Duodenal mucosa (tissue), 2 donors: ENCODE measurements at regions not wholly inside any gene's neighbourhood (a gene's known extent, or its start where the extent isn't known, plus 50 kb on each side); places are given as distances from the start of the nearest gene placed in this dataset.

Experiments used
- H3K27ac ChIP-seq: one replicate; pipeline ENCODE4 v1.7.0; 2013; ENCODE audit warnings: low read depth, low read length
- H3K27me3 ChIP-seq, 2 donors: one replicate each; pipeline ENCODE4 v1.7.0; 2013; ENCODE audit warnings: low read length in 2 of 2, control low read depth in 1 of 2; ENCODE audit not compliant: insufficient read depth in 2 of 2, control insufficient read depth in 1 of 2
- H3K36me3 ChIP-seq, 2 donors: one replicate each; pipeline ENCODE4 v1.7.0; 2013; ENCODE audit warnings: low read length in 2 of 2, control low read depth in 1 of 2; ENCODE audit not compliant: insufficient read depth in 2 of 2, control insufficient read depth in 1 of 2
- H3K4me1 ChIP-seq, 2 donors: one replicate each; pipeline ENCODE4 v1.7.0; 2013; ENCODE audit warnings: low read length in 2 of 2, control low read depth in 1 of 2; ENCODE audit not compliant: insufficient read depth in 2 of 2, control insufficient read depth in 1 of 2
- H3K4me3 ChIP-seq, 2 donors: one replicate each; pipeline ENCODE4 v1.7.0; 2013; ENCODE audit warnings: low read length in 2 of 2, low read depth in 1 of 2
- H3K9ac ChIP-seq, 2 donors: one replicate each; pipeline ENCODE4 v1.7.0; 2013; ENCODE audit warnings: low read length in 2 of 2, low read depth in 1 of 2
- H3K9me3 ChIP-seq, 2 donors: one replicate each; pipeline ENCODE4 v1.7.0; 2013; ENCODE audit warnings: low read length in 2 of 2, control low read depth in 1 of 2; ENCODE audit not compliant: control insufficient read depth in 1 of 2

DNA sequence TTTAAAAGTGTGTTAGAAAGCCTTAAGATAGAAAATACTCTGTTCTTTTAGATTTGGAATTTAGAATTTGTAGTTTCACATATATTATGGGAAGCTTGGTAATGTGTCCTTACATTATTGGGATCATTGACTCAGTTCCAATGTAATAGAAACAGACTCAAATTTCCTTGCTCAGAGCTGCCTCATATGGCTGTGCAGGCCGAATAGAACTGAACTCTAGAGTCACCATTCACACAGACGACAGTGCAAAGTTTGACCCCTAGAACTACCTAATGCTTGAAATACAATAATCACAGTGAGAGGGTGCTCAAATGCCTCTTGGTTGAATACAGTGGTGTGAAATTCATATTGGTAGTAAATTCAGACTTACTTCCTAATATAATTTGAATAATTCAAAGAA lies 482.7 kb upstream of the CITED2 start:
- no peaks in the 10 kb centered on the region for H3K27me3 ChIP-seq
- no peak overlapping the region for H3K4me3 ChIP-seq
- H3K9me3 ChIP-seq = no peaks in the 10 kb centered on the region
- H3K36me3 ChIP-seq = no peaks in the 10 kb centered on the region
- no peak overlapping the region for H3K27ac ChIP-seq
- H3K4me1 ChIP-seq = peaks cover 16 to 18% of the 10 kb centered on the region in 2 donors
- H3K9ac ChIP-seq = no peak overlapping the region

DNA sequence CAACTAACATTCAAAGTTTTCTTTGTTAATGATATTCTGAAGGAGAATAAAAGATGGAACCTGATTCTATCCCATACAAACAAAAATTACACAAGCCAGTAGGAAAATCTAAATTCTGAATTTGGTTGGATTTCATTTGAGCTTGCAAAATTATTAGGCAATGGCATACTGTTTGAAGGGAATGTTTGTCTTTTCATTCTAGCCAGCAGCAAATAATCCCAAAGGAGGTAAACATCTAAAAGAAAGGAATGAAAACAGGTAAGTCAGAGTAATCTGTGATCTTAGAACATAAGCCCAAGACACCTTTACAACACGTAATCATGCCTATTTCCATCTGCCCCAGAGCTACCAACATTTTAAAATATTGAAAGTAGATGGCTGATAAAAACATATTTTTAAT lies 482.1 kb upstream of the CITED2 start:
- H3K9me3 ChIP-seq = no peaks in the 10 kb centered on the region
- H3K27me3 ChIP-seq = no peaks in the 10 kb centered on the region
- H3K27ac ChIP-seq = no peak overlapping the region
- H3K4me3 ChIP-seq = no peak overlapping the region
- no peaks in the 10 kb centered on the region for H3K36me3 ChIP-seq
- H3K4me1 ChIP-seq = peaks cover 16 to 21% of the 10 kb centered on the region in 2 donors
- H3K9ac ChIP-seq = no peak overlapping the region

DNA sequence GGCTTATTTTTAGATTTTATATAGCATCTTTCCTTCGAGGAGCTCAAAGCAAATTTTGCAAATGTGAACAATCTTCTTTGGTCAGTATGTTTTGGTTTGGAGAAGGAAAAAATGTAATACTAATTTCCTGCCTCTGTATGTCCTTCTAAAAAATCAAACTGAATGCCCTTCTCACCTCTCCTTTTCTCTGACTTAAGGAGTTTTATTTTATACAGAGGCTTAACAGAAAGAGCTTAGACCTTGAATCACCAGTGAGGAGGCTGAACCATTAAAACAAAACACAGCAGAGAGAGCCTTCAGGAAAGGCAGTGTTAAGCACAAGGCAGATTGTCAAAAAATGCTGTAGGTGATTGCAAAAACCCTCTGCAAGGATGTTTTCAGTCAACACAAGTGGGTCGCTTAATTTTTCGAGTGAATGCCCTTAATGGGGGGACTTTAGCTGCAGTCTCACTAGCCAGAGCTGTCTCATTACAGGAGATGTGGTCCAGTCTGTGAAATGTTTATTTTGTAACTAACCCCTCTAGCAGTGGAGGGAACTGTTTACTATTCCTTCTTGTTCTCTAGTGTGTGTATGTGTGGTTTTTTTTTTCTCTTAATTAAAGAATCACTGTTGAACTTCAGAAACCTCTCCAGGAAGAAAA lies 481.3 kb upstream of the CITED2 start:
- H3K9ac ChIP-seq = no peak overlapping the region
- H3K27me3 ChIP-seq = no peaks in the 10 kb centered on the region
- H3K4me3 ChIP-seq = no peak overlapping the region
- no peaks in the 10 kb centered on the region for H3K36me3 ChIP-seq
- no peaks in the 10 kb centered on the region for H3K9me3 ChIP-seq
- H3K27ac ChIP-seq = no peak overlapping the region
- H3K4me1 ChIP-seq = peaks cover 16 to 21% of the 10 kb centered on the region in 2 donors

DNA sequence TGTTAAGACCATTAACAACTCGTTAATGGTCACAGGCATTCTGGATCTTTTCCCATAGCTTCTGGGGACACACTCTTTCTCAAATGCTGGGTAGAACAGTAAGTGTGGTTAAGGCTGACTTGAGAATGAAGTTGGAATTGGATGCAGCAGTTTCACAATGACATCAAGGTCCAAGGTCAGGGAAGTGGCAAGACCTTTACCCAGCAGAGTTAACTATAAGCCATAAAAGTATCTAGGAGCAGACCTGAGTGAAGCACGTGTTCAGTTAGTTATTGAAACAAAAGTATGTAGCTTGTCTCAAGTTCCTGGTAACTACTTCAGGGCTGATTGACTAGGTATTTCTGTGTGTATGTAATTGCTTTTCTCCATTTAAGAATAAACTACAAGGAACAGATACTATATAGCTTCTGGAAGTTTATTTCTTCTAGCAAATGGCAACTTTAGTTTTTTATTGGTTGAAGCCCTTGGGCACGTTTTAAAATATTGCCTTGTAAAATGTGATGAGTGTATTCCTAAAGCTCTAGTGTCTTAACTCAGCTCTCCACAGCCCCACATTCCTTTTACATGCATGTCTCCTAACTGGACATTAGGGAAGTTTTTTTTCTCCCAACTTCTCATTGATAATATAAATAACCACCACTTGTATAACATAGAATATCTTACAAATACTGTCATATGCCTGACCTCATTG lies 479.0 kb upstream of the CITED2 start:
- Histone ChIP-seq H3K27me3 (no peaks in the 10 kb centered on the region), H3K4me1 (peaks cover 16% of the 10 kb centered on the region in 2 donors)

DNA sequence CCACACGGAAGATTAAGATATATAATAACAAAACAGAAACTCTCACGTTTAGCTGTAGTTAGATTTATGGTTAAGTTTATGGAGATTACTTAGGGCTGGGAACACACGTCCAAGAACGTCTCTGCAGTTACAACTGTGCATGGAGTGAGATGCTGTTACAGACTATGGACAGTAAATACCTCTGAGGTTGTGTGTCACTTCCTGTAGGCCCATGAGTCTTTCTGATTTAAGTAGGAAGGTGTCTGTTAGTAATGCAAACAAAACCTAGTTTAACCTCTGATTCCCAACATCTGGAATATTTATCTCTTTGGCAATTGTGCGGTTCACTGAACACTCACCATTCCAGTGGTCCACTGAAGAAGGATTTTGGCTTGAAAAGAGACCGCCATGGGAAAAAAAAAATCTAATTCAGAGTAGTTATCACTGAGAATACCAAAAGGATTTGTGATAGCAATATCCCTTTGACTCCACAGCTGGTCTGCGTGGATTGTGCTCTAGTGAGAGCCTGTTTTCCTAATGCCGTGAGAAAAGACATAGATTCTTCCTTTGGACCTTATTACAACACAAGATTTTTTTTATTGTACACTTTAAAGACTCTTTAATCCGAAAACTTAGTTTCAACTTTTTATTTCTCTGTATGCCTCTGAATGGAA lies 478.2 kb upstream of the CITED2 start:
- no peaks in the 10 kb centered on the region for H3K36me3 ChIP-seq
- H3K27me3 ChIP-seq = no peaks in the 10 kb centered on the region
- H3K9ac ChIP-seq = no peak overlapping the region
- no peak overlapping the region for H3K27ac ChIP-seq
- no peaks in the 10 kb centered on the region for H3K9me3 ChIP-seq
- peaks cover 13 to 16% of the 10 kb centered on the region in 2 donors for H3K4me1 ChIP-seq
- H3K4me3 ChIP-seq = no peak overlapping the region

More for the DNA sequence above, 479.0 kb upstream of the CITED2 start:
- Histone ChIP-seq H3K36me3 (no peaks in the 10 kb centered on the region), H3K27ac (no peak overlapping the region), H3K9me3 (no peaks in the 10 kb centered on the region), H3K4me3 (no peak overlapping the region), H3K9ac (no peak overlapping the region)

DNA sequence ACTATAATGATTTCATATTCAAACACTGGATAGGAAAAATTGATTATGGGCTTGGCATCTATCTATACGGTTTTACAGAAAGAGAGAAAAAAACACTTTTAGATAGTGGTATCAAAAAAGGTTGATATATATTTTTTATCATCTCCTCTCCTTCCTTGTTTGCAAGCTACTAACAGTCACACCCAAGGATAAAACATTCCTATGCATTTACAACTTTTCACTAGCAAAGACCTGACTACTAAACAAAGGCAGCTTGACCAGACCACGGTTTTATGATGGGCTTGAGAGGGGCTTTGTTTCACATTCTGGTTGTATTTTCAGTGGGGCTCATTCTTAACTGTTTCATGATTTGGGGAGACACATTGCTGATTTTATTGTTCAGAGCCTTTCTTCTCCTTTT lies 477.6 kb upstream of the CITED2 start:
- Histone ChIP-seq H3K27ac (no peak overlapping the region), H3K9ac (no peak overlapping the region)

DNA sequence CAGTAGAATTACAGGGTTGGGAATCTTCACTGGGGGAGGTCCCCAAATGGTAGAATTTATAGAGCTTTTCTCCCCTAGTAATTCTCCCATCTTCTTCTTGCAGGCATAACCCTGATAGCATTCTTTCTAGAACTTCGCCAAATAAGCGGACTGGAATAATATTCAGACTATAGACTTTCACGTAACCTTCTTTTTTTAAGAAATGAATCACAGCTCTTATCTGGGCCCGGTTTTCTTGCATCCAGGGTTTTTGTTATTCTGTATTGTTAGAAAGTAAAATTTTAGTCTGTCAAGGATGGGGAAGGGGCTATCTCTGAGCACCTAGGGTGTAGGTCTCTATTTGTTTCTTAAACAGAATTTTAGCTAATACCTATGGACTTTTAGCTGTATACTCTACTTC lies 476.8 kb upstream of the CITED2 start:
- Histone ChIP-seq H3K27ac (no peak overlapping the region), H3K4me1 (peaks cover 26 to 30% of the 10 kb centered on the region in 2 donors), H3K9ac (no peak overlapping the region), H3K27me3 (no peaks in the 10 kb centered on the region), H3K36me3 (no peaks in the 10 kb centered on the region), H3K9me3 (no peaks in the 10 kb centered on the region), H3K4me3 (no peak overlapping the region)

More for the DNA sequence above, 477.6 kb upstream of the CITED2 start:
- H3K4me1 ChIP-seq = peaks cover 18 to 22% of the 10 kb centered on the region in 2 donors
- no peak overlapping the region for H3K4me3 ChIP-seq
- H3K36me3 ChIP-seq = no peaks in the 10 kb centered on the region
- H3K27me3 ChIP-seq = no peaks in the 10 kb centered on the region
- no peaks in the 10 kb centered on the region for H3K9me3 ChIP-seq

DNA sequence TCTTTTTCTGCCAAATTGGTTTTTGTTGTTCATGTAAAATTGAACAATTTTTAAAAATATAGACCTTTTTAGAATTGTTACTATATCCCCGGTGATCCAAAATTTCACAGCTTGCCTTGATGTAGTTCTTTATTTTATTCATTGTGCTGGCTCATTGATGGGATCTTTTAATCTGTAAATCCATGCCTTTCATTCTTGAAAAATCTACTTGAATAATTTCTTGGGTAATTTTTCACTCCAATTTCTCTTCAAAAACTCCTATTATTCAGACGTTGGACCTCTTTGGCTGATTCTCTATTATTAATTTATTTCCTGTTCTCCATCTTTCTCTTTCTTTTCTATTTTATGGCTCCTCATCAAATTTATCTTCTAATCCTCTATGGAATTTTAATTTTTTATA lies 476.1 kb upstream of the CITED2 start:
- Histone ChIP-seq H3K9ac (no peak overlapping the region), H3K36me3 (no peaks in the 10 kb centered on the region), H3K27me3 (no peaks in the 10 kb centered on the region), H3K4me3 (no peak overlapping the region), H3K9me3 (no peaks in the 10 kb centered on the region), H3K4me1 (peaks cover 27 to 31% of the 10 kb centered on the region in 2 donors), H3K27ac (no peak overlapping the region)

DNA sequence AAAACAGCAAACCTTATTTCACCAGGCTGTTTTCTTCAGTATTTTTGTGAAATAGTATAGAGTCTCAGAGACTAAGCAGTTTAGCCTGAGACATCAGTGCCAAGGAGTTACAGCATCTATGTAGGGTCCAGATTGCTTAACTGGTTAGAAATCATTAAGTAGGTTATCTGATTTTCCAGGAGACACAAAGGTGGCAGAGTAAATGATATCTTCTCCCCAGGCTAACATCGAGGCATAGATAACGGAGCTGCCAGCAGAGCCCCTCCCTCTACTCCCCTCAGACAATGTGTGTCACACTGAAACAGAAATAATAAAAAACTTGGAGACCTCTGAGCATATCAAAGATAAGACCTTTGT lies 473.0 kb upstream of the CITED2 start:
- H3K27me3 ChIP-seq = no peaks in the 10 kb centered on the region
- H3K9ac ChIP-seq = no peak overlapping the region
- H3K9me3 ChIP-seq = no peaks in the 10 kb centered on the region
- H3K4me3 ChIP-seq = peak overlapping the region in 1 of 2 donors; percentile 50
- no peaks in the 10 kb centered on the region for H3K36me3 ChIP-seq
- no peak overlapping the region for H3K27ac ChIP-seq
- peaks cover 18 to 23% of the 10 kb centered on the region in 2 donors for H3K4me1 ChIP-seq
